LNCAP (cell line): ENCODE measurements at regions not wholly inside any gene's neighbourhood (a gene's known extent, or its start where the extent isn't known, plus 50 kb on each side); places are given as distances from the start of the nearest gene placed in this dataset.

Source experiments
- TF ChIP-seq, protein P1 (sequence below): fragments of 450-650 bp; IDR thresholded peaks from 2 replicates; pipeline ENCODE4 v1.5.1; 2017; ENCODE audit warnings: mild to moderate bottlenecking

DNA sequence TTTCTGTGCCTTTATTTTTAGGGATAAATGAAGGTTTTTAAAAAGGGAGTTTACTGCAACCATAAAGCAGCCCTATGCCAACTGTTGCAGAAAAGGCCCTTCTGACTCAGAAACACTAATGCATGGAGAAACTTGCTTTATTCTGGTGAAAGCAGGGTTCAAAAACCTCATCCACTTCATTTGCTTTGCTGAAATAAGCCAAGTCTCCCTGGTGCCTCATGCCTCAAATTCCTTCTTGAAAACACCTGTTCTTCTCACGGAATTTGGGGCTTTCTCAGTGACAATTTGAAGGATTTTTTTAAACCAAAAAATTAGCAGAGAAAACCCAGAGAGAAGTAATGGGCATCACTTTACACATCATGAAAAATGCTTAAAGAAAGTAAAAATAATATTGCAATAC, 349.0 kb downstream of the PCDH7 start:
- TF ChIP-seq, protein P1, sequence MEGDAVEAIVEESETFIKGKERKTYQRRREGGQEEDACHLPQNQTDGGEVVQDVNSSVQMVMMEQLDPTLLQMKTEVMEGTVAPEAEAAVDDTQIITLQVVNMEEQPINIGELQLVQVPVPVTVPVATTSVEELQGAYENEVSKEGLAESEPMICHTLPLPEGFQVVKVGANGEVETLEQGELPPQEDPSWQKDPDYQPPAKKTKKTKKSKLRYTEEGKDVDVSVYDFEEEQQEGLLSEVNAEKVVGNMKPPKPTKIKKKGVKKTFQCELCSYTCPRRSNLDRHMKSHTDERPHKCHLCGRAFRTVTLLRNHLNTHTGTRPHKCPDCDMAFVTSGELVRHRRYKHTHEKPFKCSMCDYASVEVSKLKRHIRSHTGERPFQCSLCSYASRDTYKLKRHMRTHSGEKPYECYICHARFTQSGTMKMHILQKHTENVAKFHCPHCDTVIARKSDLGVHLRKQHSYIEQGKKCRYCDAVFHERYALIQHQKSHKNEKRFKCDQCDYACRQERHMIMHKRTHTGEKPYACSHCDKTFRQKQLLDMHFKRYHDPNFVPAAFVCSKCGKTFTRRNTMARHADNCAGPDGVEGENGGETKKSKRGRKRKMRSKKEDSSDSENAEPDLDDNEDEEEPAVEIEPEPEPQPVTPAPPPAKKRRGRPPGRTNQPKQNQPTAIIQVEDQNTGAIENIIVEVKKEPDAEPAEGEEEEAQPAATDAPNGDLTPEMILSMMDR: no peak

DNA sequence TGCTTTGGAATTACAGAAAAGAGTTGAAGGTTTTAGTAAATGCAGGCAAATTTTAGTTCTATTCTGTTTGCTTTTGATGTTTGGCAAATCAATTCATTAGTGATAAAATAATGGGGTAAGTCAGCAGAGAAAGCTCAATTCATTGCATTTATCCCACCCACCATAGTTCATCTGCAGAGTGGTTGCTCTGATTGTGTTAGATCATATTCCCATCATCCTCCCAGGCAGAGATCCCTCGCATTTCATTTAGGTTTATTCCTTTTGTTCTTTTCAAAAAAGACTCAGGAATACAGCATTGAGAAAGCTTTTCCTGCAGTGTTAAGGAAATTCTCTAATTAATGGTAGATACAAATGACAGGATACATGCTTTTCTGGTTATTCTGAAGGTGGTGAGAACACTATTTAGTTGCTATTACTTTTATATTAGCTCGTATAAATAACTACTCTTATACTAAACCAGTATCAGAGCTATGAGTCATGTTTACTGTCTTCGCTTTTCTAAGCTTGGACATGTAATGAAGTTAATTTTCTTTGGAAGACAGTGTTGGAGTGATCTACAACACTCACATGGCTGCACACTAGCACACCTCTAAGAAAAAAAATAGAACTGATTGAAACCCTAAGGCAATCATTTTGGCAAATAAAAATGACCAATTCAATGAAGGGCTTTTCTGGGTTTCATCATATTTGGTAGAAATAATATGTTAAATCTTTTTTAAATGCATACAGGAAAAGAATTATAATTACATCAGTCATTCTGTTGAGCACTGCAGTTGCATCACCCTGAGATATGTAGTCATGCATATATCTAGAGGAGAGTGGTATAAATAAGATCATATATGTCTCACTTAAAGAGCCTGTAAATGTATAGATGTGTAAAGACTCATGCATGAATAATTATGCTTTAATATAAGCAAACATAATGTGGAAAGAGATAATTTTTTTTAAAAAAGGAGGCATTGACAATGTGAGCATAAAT, 351.6 kb downstream of the PCDH7 start:
- TF ChIP-seq, protein P1: no peak

DNA sequence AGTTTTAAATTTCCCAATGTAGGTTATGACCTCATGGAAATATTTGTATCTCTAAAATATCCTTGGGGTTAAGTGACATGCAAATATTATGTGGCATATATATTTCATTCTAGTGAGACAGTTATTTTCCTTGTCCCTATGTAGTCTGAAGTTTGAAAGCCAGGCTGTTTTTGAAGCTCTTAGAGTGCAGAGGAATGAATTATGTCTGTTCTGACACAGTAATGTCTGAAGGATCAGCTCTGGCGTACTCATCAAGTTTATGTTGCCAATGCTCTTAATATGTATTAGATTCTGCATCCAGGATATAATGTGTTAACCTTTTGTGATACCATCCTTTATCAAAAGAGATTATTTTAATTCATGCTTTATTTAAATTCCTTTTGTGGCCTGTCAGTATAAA, 355.8 kb downstream of the PCDH7 start:
- TF ChIP-seq, protein P1: no peak

DNA sequence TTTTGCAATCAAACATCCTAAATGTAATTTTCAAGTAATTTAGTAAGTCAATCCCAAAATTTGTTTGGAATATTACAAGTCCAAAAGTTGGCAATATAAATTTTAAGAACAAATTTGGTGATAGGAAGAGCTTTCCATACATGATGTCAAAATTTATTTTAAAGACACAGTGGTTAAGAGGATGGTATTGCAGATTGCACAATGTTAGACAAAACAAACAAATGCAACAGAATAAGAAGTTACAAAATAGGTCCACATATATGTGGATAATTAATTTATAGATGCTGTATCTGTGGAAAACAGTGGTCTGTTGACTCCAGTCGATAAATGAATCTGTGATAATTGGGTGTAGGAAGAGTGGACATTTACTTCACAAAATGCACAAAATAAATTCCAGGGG, 358.5 kb downstream of the PCDH7 start:
- TF ChIP-seq, protein P1: no peak

DNA sequence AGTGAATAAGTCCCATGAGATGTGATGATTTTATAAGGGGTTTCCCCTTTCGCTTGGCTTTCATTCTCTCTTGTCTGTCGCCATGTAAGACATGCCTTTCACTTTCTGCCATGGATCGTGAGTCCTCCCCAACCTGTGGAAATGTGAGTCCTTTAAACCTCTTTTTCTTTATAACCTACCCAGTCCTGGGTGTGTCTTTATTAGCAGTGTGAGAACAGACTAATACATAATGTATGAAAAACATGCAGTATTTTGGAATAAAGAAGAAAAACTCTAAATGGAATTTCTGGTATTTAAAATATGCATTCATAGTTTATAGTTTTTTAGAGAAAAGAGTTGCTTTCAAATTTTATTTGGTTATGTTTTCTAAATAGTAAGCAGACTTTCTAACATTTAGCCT, 360.7 kb downstream of the PCDH7 start:
- TF ChIP-seq, protein P1: no peak

DNA sequence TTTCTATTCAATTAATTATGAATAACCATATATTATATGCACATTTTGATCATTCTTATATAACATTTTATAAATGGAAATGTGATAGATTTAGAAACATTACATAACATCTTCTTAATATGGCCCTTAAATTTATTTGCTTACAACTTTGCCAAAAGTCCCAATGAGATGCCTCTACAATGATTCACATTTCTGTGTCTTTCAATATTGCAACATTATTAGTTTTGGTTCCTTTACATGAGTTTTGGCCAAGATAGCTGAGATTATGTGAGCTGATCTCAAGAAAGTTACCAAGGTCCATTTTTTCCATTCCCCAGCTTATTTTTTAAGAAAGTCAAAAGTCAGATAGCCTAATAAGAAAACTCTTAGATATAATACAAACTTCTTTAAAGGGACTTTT, 361.2 kb downstream of the PCDH7 start:
- TF ChIP-seq, protein P1: no peak

DNA sequence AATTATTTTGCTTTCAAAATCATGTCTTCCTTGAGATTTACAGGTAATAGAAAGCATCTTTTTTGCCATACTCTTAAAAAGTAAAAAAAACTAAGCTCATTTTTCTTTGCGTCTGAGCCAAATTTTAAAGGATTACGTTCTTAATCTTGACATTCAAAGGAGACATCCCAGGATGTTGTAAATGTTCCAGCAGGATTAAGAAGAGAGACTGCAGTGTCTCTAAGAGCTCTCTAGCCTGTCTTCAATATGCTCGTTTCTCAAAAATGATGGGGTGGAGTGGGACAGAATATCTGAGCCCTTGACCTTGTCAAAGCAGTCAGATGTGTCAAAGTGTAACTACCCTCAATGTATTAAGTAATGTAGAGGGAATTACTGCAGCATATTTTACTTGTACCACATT, 363.3 kb downstream of the PCDH7 start:
- TF ChIP-seq, protein P1: no peak
